Mesenchymal stem cell (in vitro differentiated cells and primary cell): ENCODE measurements at regions not wholly inside any gene's neighbourhood (a gene's known extent, or its start where the extent isn't known, plus 50 kb on each side); places are given as distances from the start of the nearest gene placed in this dataset.

Experiments used
- DNase-seq: peaks from one replicate; pipeline ENCODE4 v3.0.0-alpha.2; 2013
- H2AFZ ChIP-seq: one replicate; pipeline ENCODE4 v1.6.1; 2013; ENCODE audit warnings: low read depth, mild to moderate bottlenecking, control low read depth, inconsistent platforms, low read length, moderate library complexity
- H2AK5ac ChIP-seq: 2 replicates; pipeline ENCODE4 v1.6.1; 2013; ENCODE audit warnings: low read length, moderate library complexity, mild to moderate bottlenecking, inconsistent platforms; ENCODE audit not compliant: severe bottlenecking
- H2BK120ac ChIP-seq: one replicate; pipeline ENCODE4 v1.6.1; 2013; ENCODE audit warnings: low read depth, mild to moderate bottlenecking, inconsistent platforms, low read length, moderate library complexity
- H2BK12ac ChIP-seq, 2 experiments: one replicate each; pipeline ENCODE4 v1.6.1; 2013; ENCODE audit warnings: inconsistent platforms in 2 of 2, low read length in 2 of 2, mild to moderate bottlenecking in 2 of 2, moderate library complexity in 2 of 2, control low read depth in 1 of 2
- H2BK15ac ChIP-seq: one replicate; pipeline ENCODE4 v1.6.1; 2013; ENCODE audit warnings: mild to moderate bottlenecking, low read depth, inconsistent platforms; ENCODE audit not compliant: poor library complexity, severe bottlenecking
- H2BK5ac ChIP-seq: 2 replicates; pipeline ENCODE4 v1.6.1; 2013; ENCODE audit warnings: low read depth, mild to moderate bottlenecking, low read length, control low read depth, inconsistent platforms; ENCODE audit not compliant: poor library complexity, severe bottlenecking
- H3K14ac ChIP-seq, 2 experiments: one replicate each; pipeline ENCODE4 v1.6.1; 2013; ENCODE audit warnings: inconsistent platforms in 2 of 2, low read length in 2 of 2, control low read depth in 1 of 2, mild to moderate bottlenecking in 1 of 2, moderate library complexity in 1 of 2
- H3K18ac ChIP-seq, 2 experiments: one replicate each; pipeline ENCODE4 v1.6.1; 2013; ENCODE audit warnings: inconsistent platforms in 2 of 2, low read length in 2 of 2, control low read depth in 1 of 2, low read depth in 1 of 2, mild to moderate bottlenecking in 1 of 2
- H3K23ac ChIP-seq, 2 experiments: one replicate each; pipeline ENCODE4 v1.6.1; 2013; ENCODE audit warnings: inconsistent platforms in 2 of 2, low read length in 2 of 2, mild to moderate bottlenecking in 2 of 2, moderate library complexity in 2 of 2, control low read depth in 1 of 2
- H3K27ac ChIP-seq: 2 replicates; pipeline ENCODE4 v1.5.1; 2013; ENCODE audit warnings: mild to moderate bottlenecking, moderate library complexity, low read length, control low read depth, inconsistent platforms; ENCODE audit not compliant: poor library complexity, severe bottlenecking
- H3K27me3 ChIP-seq, 2 experiments: 2 replicates each; pipeline versions ENCODE4 v1.6.1 to v1.7.0; 2013; ENCODE audit warnings: low read length in 2 of 2, mild to moderate bottlenecking in 2 of 2, moderate library complexity in 2 of 2, control low read depth in 1 of 2, inconsistent platforms in 1 of 2; ENCODE audit not compliant: control insufficient read depth in 1 of 2, insufficient read depth in 1 of 2
- H3K36me3 ChIP-seq, 2 experiments: 2 replicates each; pipeline versions ENCODE4 v1.6.1 to v1.7.0; 2013; ENCODE audit warnings: low read length in 2 of 2, control low read depth in 1 of 2, inconsistent platforms in 1 of 2, low read depth in 1 of 2, mild to moderate bottlenecking in 1 of 2; ENCODE audit not compliant: insufficient read depth in 2 of 2, control insufficient read depth in 1 of 2
- H3K4ac ChIP-seq, 2 experiments: one replicate each; pipeline ENCODE4 v1.6.1; 2013; ENCODE audit warnings: inconsistent platforms in 2 of 2, low read length in 2 of 2, mild to moderate bottlenecking in 2 of 2, moderate library complexity in 2 of 2, control low read depth in 1 of 2, low read depth in 1 of 2
- H3K4me1 ChIP-seq: 2 replicates; pipeline ENCODE4 v1.6.1; 2013; ENCODE audit warnings: low read depth, low read length, control low read depth; ENCODE audit not compliant: control insufficient read depth, insufficient read depth
- H3K4me2 ChIP-seq: 2 replicates; pipeline ENCODE4 v1.6.1; 2013; ENCODE audit warnings: low read length, mild to moderate bottlenecking, inconsistent platforms; ENCODE audit not compliant: poor library complexity, severe bottlenecking
- H3K4me3 ChIP-seq, 2 experiments: 2 replicates each; pipeline versions ENCODE4 v1.5.1 to v1.7.0; 2013; ENCODE audit warnings: low read length in 2 of 2, mild to moderate bottlenecking in 2 of 2, control low read depth in 1 of 2, low read depth in 1 of 2; ENCODE audit not compliant: insufficient read depth in 1 of 2
- H3K79me1 ChIP-seq: replicated peaks from 2 replicates; pipeline ENCODE4 v1.6.1; 2013; ENCODE audit warnings: mild to moderate bottlenecking, control low read depth, low read length, inconsistent platforms; ENCODE audit not compliant: poor library complexity, severe bottlenecking
- H3K9ac ChIP-seq: 2 replicates; pipeline ENCODE4 v1.7.0; 2013; ENCODE audit warnings: mild to moderate bottlenecking, low read length, moderate library complexity
- H3K9me3 ChIP-seq: 2 replicates; pipeline ENCODE4 v1.7.0; 2013; ENCODE audit warnings: mild to moderate bottlenecking, low read length; ENCODE audit not compliant: control insufficient read depth
- H4K8ac ChIP-seq: one replicate; pipeline ENCODE4 v1.6.1; 2013; ENCODE audit warnings: inconsistent platforms, mild to moderate bottlenecking, low read length, moderate library complexity
- H4K91ac ChIP-seq: one replicate; pipeline ENCODE4 v1.6.1; 2013; ENCODE audit warnings: mild to moderate bottlenecking, low read length, inconsistent platforms
- WGBS: methylation state at CpG from one replicate; pipeline ENCODE4 v1.1.7; 2013; ENCODE audit warnings: mixed read lengths; 5-methylcytosine and 5-hydroxymethylcytosine counted together

GRCh38 chr3:188064831-188065493, 89.0 kb upstream of the LPP start:
- Histone ChIP-seq H3K18ac (no peak overlapping the region), H2AFZ (no peak overlapping the region), H3K79me1 (no peaks in the 10 kb centered on the region), H3K23ac (no peak overlapping the region), H3K27ac (no peak overlapping the region), H4K91ac (no peak overlapping the region), H3K36me3 (no peaks in the 10 kb centered on the region), H2BK15ac (no peak overlapping the region), H3K4me1 (peaks cover 2% of the 10 kb centered on the region), H3K9me3 (no peaks in the 10 kb centered on the region), H3K4me2 (no peak overlapping the region), H2BK12ac (no peak overlapping the region), H3K4ac (no peak overlapping the region), H2AK5ac (no peak overlapping the region), H3K27me3 (no peaks in the 10 kb centered on the region), H4K8ac (no peak overlapping the region), H3K9ac (no peak overlapping the region), H3K4me3 (no peak overlapping the region), H3K14ac (no peak overlapping the region), H2BK5ac (no peak overlapping the region), H2BK120ac (no peak overlapping the region)
- DNase-seq, result no peak
- 100% methylated on average over 4 of the region's 4 CpGs for WGBS

GRCh38 chr3:188066141-188066540, 87.8 kb upstream of the LPP start:
- Histone ChIP-seq H2AK5ac (no peak overlapping the region), H3K9me3 (no peaks in the 10 kb centered on the region), H2BK120ac (no peak overlapping the region), H4K91ac (no peak overlapping the region), H3K27ac (no peak overlapping the region), H3K36me3 (no peaks in the 10 kb centered on the region), H3K9ac (no peak overlapping the region), H2BK12ac (no peak overlapping the region), H3K4me1 (peaks cover 2% of the 10 kb centered on the region), H3K79me1 (no peaks in the 10 kb centered on the region), H2BK15ac (no peak overlapping the region), H4K8ac (no peak overlapping the region), H3K4me2 (no peak overlapping the region), H2BK5ac (no peak overlapping the region), H3K18ac (no peak overlapping the region), H3K23ac (no peak overlapping the region), H2AFZ (no peak overlapping the region), H3K14ac (no peak overlapping the region), H3K27me3 (no peaks in the 10 kb centered on the region), H3K4ac (no peak overlapping the region), H3K4me3 (no peak overlapping the region)
- no peak for DNase-seq
- 96% methylated on average over 4 of the region's 5 CpGs for whole genome bisulfite sequencing

- Histone ChIP-seq H3K18ac (peak overlapping the region in 1 of 2 experiments; percentile 28), H3K4ac (no peak overlapping the region), H2BK120ac (no peak overlapping the region), H3K23ac (no peak overlapping the region), H3K79me1 (no peaks in the 10 kb centered on the region), H3K4me3 (no peak overlapping the region), H4K91ac (no peak overlapping the region), H2AFZ (no peak overlapping the region), H2BK5ac (no peak overlapping the region), H3K9ac (no peak overlapping the region), H3K27me3 (no peaks in the 10 kb centered on the region), H2BK12ac (peak overlapping the region in 1 of 2 experiments; percentile 49), H3K4me1 (peaks cover 2% of the 10 kb centered on the region), H3K27ac (no peak overlapping the region), H3K36me3 (no peaks in the 10 kb centered on the region), H4K8ac (no peak overlapping the region), H2AK5ac (no peak overlapping the region), H3K9me3 (no peaks in the 10 kb centered on the region), H2BK15ac (no peak overlapping the region), H3K14ac (no peak overlapping the region), H3K4me2 (no peak overlapping the region)
- peak; percentile 84 for DNase-seq
These were observed 86.0 kb upstream of the LPP start for GRCh38 chr3:188067932-188068331.

GRCh38 chr3:188068342-188068741, 85.6 kb upstream of the LPP start:
- Histone ChIP-seq H3K4me2 (no peak overlapping the region), H2BK12ac (peak overlapping the region in 1 of 2 experiments; percentile 7), H3K18ac (peak overlapping the region in 1 of 2 experiments; percentile 28), H2BK15ac (no peak overlapping the region), H3K79me1 (no peaks in the 10 kb centered on the region), H3K4me1 (peaks cover 2% of the 10 kb centered on the region), H3K4ac (no peak overlapping the region), H3K9me3 (no peaks in the 10 kb centered on the region), H2AK5ac (no peak overlapping the region), H3K14ac (no peak overlapping the region), H3K4me3 (no peak overlapping the region), H3K23ac (no peak overlapping the region), H3K27me3 (no peaks in the 10 kb centered on the region), H4K91ac (no peak overlapping the region), H4K8ac (no peak overlapping the region), H3K27ac (no peak overlapping the region), H2BK5ac (no peak overlapping the region), H2AFZ (no peak overlapping the region), H2BK120ac (no peak overlapping the region), H3K36me3 (no peaks in the 10 kb centered on the region), H3K9ac (no peak overlapping the region)
- 89% methylated on average over 2 of the region's 3 CpGs for WGBS
- no peak for DNase-seq
